Stromal cell of bone marrow (primary cell): ENCODE measurements at regions not wholly inside any gene's neighbourhood (a gene's known extent, or its start where the extent isn't known, plus 50 kb on each side); places are given as distances from the start of the nearest gene placed in this dataset.
"Not testable (repeated sequence)": the region's sequence is repeated elsewhere in the genome, so short reads cannot be mapped to it uniquely, and the experiment has no call there.

Experiments used
- DNase-seq: peaks from one replicate; pipeline ENCODE4 v3.0.0-alpha.2; 2012; ENCODE audit warnings: low read depth

GRCh38 chr2:84288293-84288692, 170.8 kb downstream of the SUCLG1 start:
- DNase-seq: no peak

GRCh38 chr2:84286878-84287277, 172.2 kb downstream of the SUCLG1 start:
- no peak for DNase-seq

GRCh38 chr2:84285056-84285747, 173.9 kb downstream of the SUCLG1 start:
- no peak for DNase-seq

- no peak for DNase-seq
Measured at GRCh38 chr2:84283506-84283905, 175.6 kb downstream of the SUCLG1 start.

- DNase-seq: no peak
Measured at GRCh38 chr2:84281510-84281909, 177.6 kb downstream of the SUCLG1 start.

- no peak for DNase-seq
Measured at GRCh38 chr2:84280873-84281272, 178.2 kb downstream of the SUCLG1 start.

- no peak for DNase-seq
Measured at GRCh38 chr2:84278386-84278785, 180.7 kb downstream of the SUCLG1 start.

GRCh38 chr2:84276590-84277255, 182.4 kb downstream of the SUCLG1 start:
- DNase-seq: no peak

GRCh38 chr2:84273406-84273805, 185.7 kb downstream of the SUCLG1 start:
- no peak for DNase-seq

- DNase-seq: no peak
Measured at GRCh38 chr2:84271977-84272376, 187.1 kb downstream of the SUCLG1 start.

GRCh38 chr2:84257831-84258230, 201.2 kb downstream of the SUCLG1 start:
- no peak for DNase-seq

GRCh38 chr2:84251651-84252302, 207.3 kb downstream of the SUCLG1 start:
- DNase-seq: no peak

GRCh38 chr2:84249140-84249539, 209.9 kb downstream of the SUCLG1 start:
- no peak for DNase-seq

GRCh38 chr2:84247532-84247931, 211.5 kb downstream of the SUCLG1 start:
- no peak for DNase-seq

- DNase-seq: no peak
Measured at GRCh38 chr2:84243788-84244733, 215.0 kb downstream of the SUCLG1 start.

GRCh38 chr2:84238907-84239306, 220.2 kb downstream of the SUCLG1 start:
- no peak for DNase-seq

- DNase-seq: no peak
Measured at GRCh38 chr2:84236288-84236687, 222.8 kb downstream of the SUCLG1 start.

- DNase-seq: no peak
Measured at GRCh38 chr2:84234103-84234502, 225.0 kb downstream of the SUCLG1 start.

- no peak for DNase-seq
Measured at GRCh38 chr2:84231478-84231877, 227.6 kb downstream of the SUCLG1 start.

GRCh38 chr2:84224121-84224520, 235.0 kb downstream of the SUCLG1 start:
- no peak for DNase-seq

- DNase-seq: no peak
Measured at GRCh38 chr2:84223191-84223590, 235.9 kb downstream of the SUCLG1 start.

GRCh38 chr2:84221102-84221501, 238.0 kb downstream of the SUCLG1 start:
- DNase-seq: not testable (repeated sequence)
